GM12872 (cell line): ENCODE measurements at regions not wholly inside any gene's neighbourhood (a gene's known extent, or its start where the extent isn't known, plus 50 kb on each side); places are given as distances from the start of the nearest gene placed in this dataset.

Experiments used
- CTCF ChIP-seq: IDR thresholded peaks from 3 replicates; pipeline ENCODE4 v1.5.1; 2011; ENCODE audit warnings: low read depth, mild to moderate bottlenecking, low read length, moderate library complexity; ENCODE audit not compliant: insufficient read depth

DNA sequence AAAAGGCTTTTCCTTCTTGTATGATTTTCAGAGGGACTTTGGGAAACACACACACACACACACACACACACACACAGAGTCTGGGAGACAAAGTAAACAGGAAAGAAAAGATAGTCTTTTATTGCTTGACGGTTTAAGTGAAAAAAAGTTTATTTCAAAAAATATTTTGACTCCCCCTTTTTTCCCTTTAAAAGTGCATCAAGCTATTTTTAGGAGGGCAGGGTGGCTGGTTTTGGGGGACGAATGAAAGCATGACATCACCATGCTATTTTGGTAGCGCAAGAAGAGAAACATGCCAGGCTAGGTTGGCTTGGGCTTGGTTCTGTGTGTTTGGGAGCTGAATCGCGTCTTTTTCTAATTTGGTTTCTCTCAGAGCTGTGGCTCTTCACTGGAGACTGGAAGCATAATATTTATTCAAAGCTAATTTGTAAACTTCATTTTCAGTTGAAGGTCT, 129.2 kb downstream of the BAMBI start:
- no peak for TF ChIP-seq CTCF

GRCh38 chr10:28806951-28807759, 129.8 kb downstream of the BAMBI start:
- TF ChIP-seq CTCF: no peak

DNA sequence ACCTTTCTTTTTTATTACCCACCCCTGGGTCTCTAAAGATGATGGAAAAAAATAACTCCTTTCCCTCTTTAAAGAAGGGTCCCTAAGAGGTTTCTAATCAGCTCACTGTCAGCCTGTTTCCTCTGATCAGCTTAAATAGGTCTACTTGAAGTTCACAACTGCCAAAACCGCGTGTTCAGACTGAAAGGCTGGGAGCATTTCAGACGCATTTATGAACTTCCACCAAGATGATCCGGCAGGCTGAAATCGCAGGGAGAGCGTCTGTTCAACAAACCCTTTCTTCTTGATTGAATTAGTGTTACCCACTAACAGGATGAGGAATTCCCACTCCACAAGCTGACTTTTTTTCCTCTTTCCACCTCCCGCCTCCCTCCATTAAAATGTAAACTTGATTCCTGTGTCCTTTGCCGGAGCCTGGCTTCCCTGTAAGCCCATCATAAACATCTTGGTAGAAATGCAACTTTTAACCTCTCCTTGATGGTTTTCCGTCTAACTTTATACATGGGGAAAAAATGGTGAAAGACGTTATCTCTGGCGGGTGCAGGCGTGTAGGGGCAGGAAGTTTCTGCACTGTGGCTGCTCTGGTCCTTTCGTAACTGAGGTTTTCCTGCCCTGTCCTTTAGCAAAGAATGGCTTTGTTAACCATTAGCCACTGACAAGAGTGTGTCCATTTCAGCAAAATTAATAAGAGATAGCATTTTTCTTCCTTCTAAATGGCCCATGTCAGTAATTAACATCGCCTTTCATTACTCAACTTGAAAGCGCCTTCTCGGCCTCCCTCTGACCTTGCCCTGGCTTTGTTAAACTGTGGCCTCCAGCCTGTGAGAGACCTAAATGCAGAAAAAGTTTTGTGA, 130.7 kb downstream of the BAMBI start:
- no peak for TF ChIP-seq CTCF

DNA sequence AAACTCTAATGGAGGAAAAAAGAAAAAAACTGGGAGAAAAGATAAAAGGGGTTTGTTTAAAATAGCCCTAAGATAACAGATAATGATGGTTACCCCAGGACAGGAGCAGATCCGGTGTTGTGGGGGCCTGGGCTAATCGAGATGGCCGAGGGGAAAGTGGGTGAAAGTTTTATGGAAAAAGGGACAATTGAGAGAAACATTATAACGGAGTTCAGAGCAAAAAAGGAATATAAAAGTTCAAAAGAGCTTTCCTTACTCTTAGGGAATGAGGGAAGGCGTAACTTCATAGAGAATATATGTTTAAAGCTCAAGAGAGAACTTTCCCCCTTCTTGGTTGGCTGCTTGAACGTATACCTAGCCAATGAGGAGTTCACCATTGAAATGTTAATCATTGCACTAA, 131.4 kb downstream of the BAMBI start:
- no peak for TF ChIP-seq CTCF

DNA sequence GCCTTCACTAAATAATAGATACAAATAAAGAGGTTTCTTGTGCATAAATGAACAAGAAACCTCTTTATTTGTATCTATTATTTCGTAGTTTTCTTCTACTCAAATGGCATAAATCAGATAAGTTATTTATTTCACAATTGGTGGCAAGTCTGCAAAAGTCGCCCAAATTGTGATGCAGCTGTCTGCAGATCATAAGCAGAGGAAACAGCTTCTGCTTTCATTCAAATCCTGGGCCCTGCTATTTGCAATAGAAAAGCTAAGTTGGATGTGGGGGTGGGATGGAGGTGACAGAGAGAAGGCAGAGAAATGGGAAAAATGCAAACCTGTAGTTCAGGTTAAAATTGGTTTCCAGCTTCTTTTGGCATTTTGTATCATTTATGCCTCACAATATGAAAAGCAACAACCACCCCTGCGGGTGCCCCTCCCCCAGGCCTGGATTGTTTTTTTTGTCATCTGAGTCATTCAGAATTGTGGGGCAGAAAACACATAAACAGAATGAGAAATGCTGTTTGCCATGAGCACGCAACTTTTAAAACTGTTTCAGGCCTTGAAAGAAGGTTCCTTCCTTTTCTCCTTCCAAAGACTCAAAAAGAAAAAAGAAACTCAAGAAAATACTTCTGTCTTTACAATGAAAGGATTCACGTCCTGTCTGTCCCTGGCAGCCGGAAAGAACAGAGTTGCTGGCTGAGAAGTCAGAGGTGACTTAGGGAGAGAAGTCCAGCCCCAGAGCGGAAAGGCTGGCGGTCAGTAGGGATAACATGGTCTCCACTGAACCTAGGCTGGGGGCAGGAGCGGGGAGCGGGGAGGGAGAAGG, 132.9 kb downstream of the BAMBI start:
- no peak for TF ChIP-seq CTCF

DNA sequence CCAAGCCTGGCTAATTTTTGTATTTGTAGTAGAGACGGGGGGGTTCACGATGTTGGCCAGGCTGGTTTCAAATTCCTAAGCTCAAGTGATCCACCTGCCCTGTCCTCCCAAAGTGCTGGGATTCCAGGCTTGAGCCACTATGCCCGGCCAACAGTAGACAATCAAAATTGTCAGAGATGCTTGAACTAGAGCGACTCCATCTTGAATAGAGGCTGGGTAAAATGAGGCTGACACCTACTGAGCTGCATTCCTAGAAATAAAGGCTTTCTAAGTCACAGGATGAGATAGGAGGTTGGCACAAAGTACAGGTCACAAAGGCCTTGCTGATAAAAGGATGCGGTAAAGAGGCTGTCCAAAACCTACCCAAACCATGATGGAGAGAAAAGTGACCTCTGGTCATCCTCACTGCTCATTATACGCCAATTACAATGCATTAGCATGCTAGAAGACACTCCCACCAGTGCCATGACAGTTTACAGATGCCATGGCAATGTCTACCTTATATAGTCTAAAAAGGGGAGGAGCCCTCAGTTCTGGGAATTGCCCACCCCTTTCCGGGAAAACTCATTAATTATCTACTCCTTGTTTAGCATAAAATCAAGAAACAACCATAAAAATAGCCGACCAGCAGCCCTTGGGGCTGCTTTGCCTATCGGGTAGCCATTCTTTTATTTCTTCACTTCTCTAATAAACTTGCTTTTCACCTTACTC, 134.5 kb downstream of the BAMBI start:
- no peak for TF ChIP-seq CTCF
